Astrocyte (in vitro differentiated cells and primary cell): ENCODE measurements at regions not wholly inside any gene's neighbourhood (a gene's known extent, or its start where the extent isn't known, plus 50 kb on each side); places are given as distances from the start of the nearest gene placed in this dataset.

Experiments
- DNase-seq: peaks from one replicate; pipeline ENCODE4 v3.0.0-alpha.2; 2010; ENCODE audit warnings: low read depth
- FAIRE-seq: peaks from 2 replicates; lab custom pipeline; 2011; peaks lifted over from hg19 to GRCh38; lab: Jason Lieb, UNC
- H2AFZ ChIP-seq: 2 replicates; pipeline ENCODE4 v1.6.0; 2012; ENCODE audit warnings: low read depth, low read length, inconsistent platforms
- H3K27ac ChIP-seq: 2 replicates; pipeline ENCODE4 v1.5.1; 2011; ENCODE audit warnings: low read depth, low read length, inconsistent platforms
- H3K27me3 ChIP-seq: 2 replicates; pipeline ENCODE4 v1.6.0; 2011; ENCODE audit warnings: low read length, inconsistent platforms; ENCODE audit not compliant: insufficient read depth
- H3K36me3 ChIP-seq: 2 replicates; pipeline ENCODE4 v1.5.1; 2011; ENCODE audit warnings: low read length, inconsistent platforms; ENCODE audit not compliant: insufficient read depth
- H3K4me1 ChIP-seq: 2 replicates; pipeline ENCODE4 v1.5.1; 2011; ENCODE audit warnings: low read length, inconsistent platforms; ENCODE audit not compliant: insufficient read depth
- H3K4me2 ChIP-seq: 2 replicates; pipeline ENCODE4 v1.6.0; 2012; ENCODE audit warnings: low read length, inconsistent platforms
- H3K4me3 ChIP-seq: 2 replicates; pipeline ENCODE4 v1.5.1; 2011; ENCODE audit warnings: low read depth, mild to moderate bottlenecking, low read length, inconsistent platforms; ENCODE audit not compliant: insufficient read depth
- H3K79me2 ChIP-seq: 2 replicates; pipeline ENCODE4 v1.6.0; 2012; ENCODE audit warnings: mild to moderate bottlenecking, low read length, inconsistent platforms; ENCODE audit not compliant: insufficient read depth
- H3K9ac ChIP-seq: 2 replicates; pipeline ENCODE4 v1.6.0; 2012; ENCODE audit warnings: mild to moderate bottlenecking, low read length, inconsistent platforms
- H3K9me3 ChIP-seq: 2 replicates; pipeline ENCODE4 v1.5.1; 2012; ENCODE audit warnings: low read depth, mild to moderate bottlenecking, low read length, inconsistent platforms; ENCODE audit not compliant: insufficient read depth
- H4K20me1 ChIP-seq: 2 replicates; pipeline ENCODE4 v1.6.0; 2012; ENCODE audit warnings: low read length, inconsistent platforms; ENCODE audit not compliant: insufficient read depth
- H3K27ac Mint-ChIP-seq: one replicate; pipeline ENCODE4 v1.8.0; 2021; ENCODE audit warnings: mild to moderate bottlenecking, mixed read lengths; ENCODE audit not compliant: unreplicated experiment
- H3K27me3 Mint-ChIP-seq: one replicate; pipeline ENCODE4 v1.8.0; 2021; ENCODE audit warnings: low read depth, mixed read lengths; ENCODE audit not compliant: unreplicated experiment
- H3K36me3 Mint-ChIP-seq: one replicate; pipeline ENCODE4 v1.8.0; 2021; ENCODE audit warnings: low read depth, mixed read lengths; ENCODE audit not compliant: unreplicated experiment
- H3K4me1 Mint-ChIP-seq: one replicate; pipeline ENCODE4 v1.8.0; 2021; ENCODE audit warnings: low read depth, mixed read lengths; ENCODE audit not compliant: unreplicated experiment
- H3K4me3 Mint-ChIP-seq: one replicate; pipeline ENCODE4 v1.8.0; 2021; ENCODE audit warnings: mild to moderate bottlenecking, moderate library complexity, mixed read lengths; ENCODE audit not compliant: unreplicated experiment
- H3K9me3 Mint-ChIP-seq: one replicate; pipeline ENCODE4 v1.8.0; 2021; ENCODE audit warnings: mild to moderate bottlenecking, mixed read lengths; ENCODE audit not compliant: unreplicated experiment
- CTCF ChIP-seq: IDR thresholded peaks from 2 replicates; pipeline ENCODE4 v1.5.1; 2011; ENCODE audit warnings: low read depth, mild to moderate bottlenecking, inconsistent platforms, low read length, moderate library complexity; ENCODE audit not compliant: insufficient read depth
- EZH2 ChIP-seq: IDR thresholded peaks from 2 replicates; pipeline ENCODE4 v1.6.1; 2012; ENCODE audit warnings: mild to moderate bottlenecking, low read length, inconsistent platforms; ENCODE audit not compliant: insufficient read depth

- H3K4me1 ChIP-seq = no peaks in the 10 kb centered on the region
- no peak overlapping the region for H3K9ac ChIP-seq
- TF ChIP-seq CTCF (no peak), EZH2 (no peak)
- H3K9me3 ChIP-seq = no peaks in the 10 kb centered on the region
- Mint-ChIP-seq H3K27me3 (no peaks in the 10 kb centered on the region), H3K4me1 (peaks cover 2% of the 10 kb centered on the region), H3K4me3 (no peak overlapping the region), H3K36me3 (no peaks in the 10 kb centered on the region), H3K9me3 (peaks cover 6% of the 10 kb centered on the region), H3K27ac (no peak overlapping the region)
- no peak overlapping the region for H3K4me3 ChIP-seq
- no peak for DNase-seq
- no peak overlapping the region for H2AFZ ChIP-seq
- H3K27me3 ChIP-seq = no peaks in the 10 kb centered on the region
- H4K20me1 ChIP-seq = no peaks in the 10 kb centered on the region
- H3K36me3 ChIP-seq = no peaks in the 10 kb centered on the region
- no peak overlapping the region for H3K4me2 ChIP-seq
- no peaks in the 10 kb centered on the region for H3K79me2 ChIP-seq
- FAIRE-seq = no peak
- no peak overlapping the region for H3K27ac ChIP-seq
Measured at GRCh38 chr5:62902126-62902525, 323.5 kb downstream of the LRRC70 start.

GRCh38 chr5:62900976-62901375 lies 322.4 kb downstream of the LRRC70 start:
- Mint-ChIP-seq H3K4me3 (no peak overlapping the region), H3K36me3 (no peaks in the 10 kb centered on the region), H3K27me3 (no peaks in the 10 kb centered on the region), H3K9me3 (peaks cover 6% of the 10 kb centered on the region), H3K4me1 (peaks cover 2% of the 10 kb centered on the region), H3K27ac (no peak overlapping the region)
- Histone ChIP-seq H3K4me3 (no peak overlapping the region), H3K36me3 (no peaks in the 10 kb centered on the region), H4K20me1 (no peaks in the 10 kb centered on the region), H3K27ac (no peak overlapping the region), H2AFZ (no peak overlapping the region), H3K4me2 (no peak overlapping the region), H3K4me1 (no peaks in the 10 kb centered on the region), H3K9me3 (no peaks in the 10 kb centered on the region), H3K27me3 (no peaks in the 10 kb centered on the region), H3K9ac (no peak overlapping the region), H3K79me2 (no peaks in the 10 kb centered on the region)
- no peak for TF ChIP-seq EZH2
- TF ChIP-seq CTCF = no peak
- FAIRE-seq = no peak
- no peak for DNase-seq

GRCh38 chr5:62896121-62896893 lies 317.7 kb downstream of the LRRC70 start:
- H3K9me3 ChIP-seq = no peaks in the 10 kb centered on the region
- H2AFZ ChIP-seq = no peak overlapping the region
- H3K4me2 ChIP-seq = no peak overlapping the region
- no peaks in the 10 kb centered on the region for H3K27me3 ChIP-seq
- no peaks in the 10 kb centered on the region for H3K36me3 ChIP-seq
- TF ChIP-seq EZH2 (no peak), CTCF (no peak)
- FAIRE-seq (no peak), DNase-seq (no peak)
- H3K9ac ChIP-seq = no peak overlapping the region
- H3K27ac ChIP-seq = no peak overlapping the region
- Mint-ChIP-seq H3K4me1 (peaks cover 2% of the 10 kb centered on the region), H3K4me3 (no peak overlapping the region), H3K27me3 (peaks cover 6% of the 10 kb centered on the region), H3K36me3 (no peaks in the 10 kb centered on the region), H3K27ac (no peak overlapping the region), H3K9me3 (peaks cover 8% of the 10 kb centered on the region)
- no peak overlapping the region for H3K4me3 ChIP-seq
- H3K4me1 ChIP-seq = no peaks in the 10 kb centered on the region
- H3K79me2 ChIP-seq = no peaks in the 10 kb centered on the region
- H4K20me1 ChIP-seq = no peaks in the 10 kb centered on the region
